ENCODE measurements at regions not wholly inside any gene's neighbourhood (a gene's known extent, or its start where the extent isn't known, plus 50 kb on each side); places are given as distances from the start of the nearest gene placed in this dataset.

DNA sequence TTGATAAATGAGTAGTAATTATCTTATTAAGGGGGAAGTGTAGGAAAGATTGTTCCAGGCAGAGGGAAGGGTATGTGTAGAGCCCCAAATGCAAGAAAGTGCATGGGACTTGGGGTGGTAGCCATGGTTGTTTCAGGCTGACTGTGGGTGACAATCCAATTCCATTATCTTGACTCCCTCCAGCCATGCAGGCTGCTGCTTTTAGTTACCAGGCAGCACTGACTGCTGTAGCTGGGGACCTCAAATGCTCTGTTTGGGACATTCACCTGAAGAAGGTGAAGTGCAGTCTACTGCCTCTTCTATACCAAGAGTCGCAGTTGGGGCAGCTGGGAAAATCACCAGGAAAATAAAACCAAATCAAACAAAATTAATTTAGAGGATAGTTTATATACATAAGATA is 102.4 kb upstream of the NR3C1 start:
- ChIA-PET CTCF (no interaction called here), POLR2A (no interaction called here)
- TF ChIP-seq SP1 (IDR thresholded peaks at IDR 0.05) (no peak), BHLHE40 (IDR thresholded peaks at IDR 0.05; ENCODE audit: borderline replicate concordance) (no peak), NFRKB (IDR thresholded peaks at IDR 0.05) (no peak), HDGF (IDR thresholded peaks at IDR 0.05; ENCODE audit: borderline replicate concordance) (no peak), SUZ12 (IDR thresholded peaks at IDR 0.05) (no peak), ELF4 (IDR thresholded peaks at IDR 0.05) (no peak), CTBP1 (IDR thresholded peaks at IDR 0.05; ENCODE audit: borderline replicate concordance) (no peak), FOXA1 (IDR thresholded peaks at IDR 0.05) (no peak), L3MBTL2 (conservative IDR thresholded peaks at IDR 0.05) (no peak), ARNT (IDR thresholded peaks at IDR 0.05) (no peak), FOXM1 (IDR thresholded peaks at IDR 0.05; ENCODE audit: borderline replicate concordance) (no peak), ZNF384 (IDR thresholded peaks at IDR 0.05) (no peak), TARDBP (IDR thresholded peaks at IDR 0.05) (no peak), LEF1 (IDR thresholded peaks at IDR 0.05; ENCODE audit: borderline replicate concordance) (no peak), FOXK2 (IDR thresholded peaks at IDR 0.05) (no peak)
- TF ChIP-seq, protein P1, sequence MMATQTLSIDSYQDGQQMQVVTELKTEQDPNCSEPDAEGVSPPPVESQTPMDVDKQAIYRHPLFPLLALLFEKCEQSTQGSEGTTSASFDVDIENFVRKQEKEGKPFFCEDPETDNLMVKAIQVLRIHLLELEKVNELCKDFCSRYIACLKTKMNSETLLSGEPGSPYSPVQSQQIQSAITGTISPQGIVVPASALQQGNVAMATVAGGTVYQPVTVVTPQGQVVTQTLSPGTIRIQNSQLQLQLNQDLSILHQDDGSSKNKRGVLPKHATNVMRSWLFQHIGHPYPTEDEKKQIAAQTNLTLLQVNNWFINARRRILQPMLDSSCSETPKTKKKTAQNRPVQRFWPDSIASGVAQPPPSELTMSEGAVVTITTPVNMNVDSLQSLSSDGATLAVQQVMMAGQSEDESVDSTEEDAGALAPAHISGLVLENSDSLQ (IDR thresholded peaks at IDR 0.05) = no peak
- DNase-seq (ENCODE audit: extremely low spot score) = no peak

DNA sequence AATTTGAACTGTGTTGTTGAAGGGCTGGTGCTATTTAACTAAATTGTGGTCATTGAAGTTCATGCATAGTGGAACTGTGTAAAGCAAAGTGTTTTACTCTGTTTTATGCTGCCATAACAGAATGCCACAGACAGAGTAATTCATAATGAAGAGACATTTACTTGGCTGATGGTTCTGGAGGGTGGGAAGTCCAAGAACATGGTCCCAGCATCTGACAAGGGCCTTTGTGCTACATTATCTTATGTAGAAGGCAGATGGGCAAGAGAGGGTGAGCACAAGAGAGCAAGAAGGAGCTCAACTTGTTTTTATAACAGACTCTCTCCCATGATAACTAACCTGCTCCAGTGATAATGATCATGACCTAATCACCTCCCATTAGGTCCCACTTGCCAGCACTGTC is 101.9 kb upstream of the NR3C1 start:
- ChIA-PET CTCF (no interaction called here), POLR2A (no interaction called here)
- TF ChIP-seq, protein P1 (IDR thresholded peaks at IDR 0.05) = no peak
- TF ChIP-seq ARNT (IDR thresholded peaks at IDR 0.05) (no peak), SUZ12 (IDR thresholded peaks at IDR 0.05) (no peak), HDGF (IDR thresholded peaks at IDR 0.05; ENCODE audit: borderline replicate concordance) (no peak)
- no peak for DNase-seq (ENCODE audit: extremely low spot score)

DNA sequence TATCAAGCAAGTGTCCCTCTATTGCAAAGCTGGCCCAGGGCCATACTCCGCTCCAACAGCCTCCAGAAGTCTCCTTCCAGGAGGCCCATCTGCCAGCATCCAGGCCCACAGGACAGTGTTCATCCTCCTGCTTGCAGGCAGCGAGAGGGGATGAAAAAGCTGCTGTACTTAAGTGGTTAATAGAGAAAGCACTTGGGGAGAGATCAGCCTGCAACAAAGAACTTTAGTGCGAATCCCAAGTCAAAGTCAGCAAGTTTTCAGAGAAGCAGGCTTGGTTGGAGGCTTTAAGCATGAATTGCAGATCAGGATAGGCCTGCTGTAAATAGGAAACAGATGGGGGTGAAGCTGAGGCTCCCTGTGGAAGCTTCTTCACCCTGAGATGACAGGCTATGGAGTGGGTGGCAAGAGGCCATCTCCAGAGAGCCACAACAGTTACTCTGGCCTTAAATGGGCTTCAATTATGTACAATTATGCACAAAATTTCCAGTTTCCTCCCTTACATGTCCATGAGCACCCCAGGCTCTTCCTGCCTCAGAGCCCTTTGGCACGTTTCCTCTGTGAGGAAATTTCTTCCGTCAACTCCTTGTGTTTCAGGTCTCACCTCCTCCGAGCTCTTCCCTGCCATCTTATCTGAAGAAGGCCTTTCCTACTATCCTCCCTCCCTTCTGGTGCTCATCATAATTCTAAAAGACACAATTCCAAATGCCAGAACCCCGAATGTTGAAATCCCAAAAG is 98.0 kb upstream of the NR3C1 start:
- CTCF ChIA-PET = interaction anchor here (0.7 kb wide), 1 partner anchor 8 kb away, joined by 3 read pairs; no protein-coding TSS in a partner anchor
- DNase-seq (ENCODE audit: extremely low spot score) = no peak
- TF ChIP-seq CTBP1 (IDR thresholded peaks at IDR 0.05; ENCODE audit: borderline replicate concordance) (no peak), HDGF (IDR thresholded peaks at IDR 0.05; ENCODE audit: borderline replicate concordance) (no peak), FOXK2 (IDR thresholded peaks at IDR 0.05) (no peak), FOXM1 (IDR thresholded peaks at IDR 0.05; ENCODE audit: borderline replicate concordance) (no peak), SUZ12 (IDR thresholded peaks at IDR 0.05) (no peak), NFRKB (IDR thresholded peaks at IDR 0.05) (no peak), L3MBTL2 (conservative IDR thresholded peaks at IDR 0.05) (no peak), BHLHE40 (IDR thresholded peaks at IDR 0.05; ENCODE audit: borderline replicate concordance) (no peak), ELF4 (IDR thresholded peaks at IDR 0.05) (no peak)
- TF ChIP-seq, protein P1 (IDR thresholded peaks at IDR 0.05) = no peak
- POLR2A ChIA-PET = no interaction called here

DNA sequence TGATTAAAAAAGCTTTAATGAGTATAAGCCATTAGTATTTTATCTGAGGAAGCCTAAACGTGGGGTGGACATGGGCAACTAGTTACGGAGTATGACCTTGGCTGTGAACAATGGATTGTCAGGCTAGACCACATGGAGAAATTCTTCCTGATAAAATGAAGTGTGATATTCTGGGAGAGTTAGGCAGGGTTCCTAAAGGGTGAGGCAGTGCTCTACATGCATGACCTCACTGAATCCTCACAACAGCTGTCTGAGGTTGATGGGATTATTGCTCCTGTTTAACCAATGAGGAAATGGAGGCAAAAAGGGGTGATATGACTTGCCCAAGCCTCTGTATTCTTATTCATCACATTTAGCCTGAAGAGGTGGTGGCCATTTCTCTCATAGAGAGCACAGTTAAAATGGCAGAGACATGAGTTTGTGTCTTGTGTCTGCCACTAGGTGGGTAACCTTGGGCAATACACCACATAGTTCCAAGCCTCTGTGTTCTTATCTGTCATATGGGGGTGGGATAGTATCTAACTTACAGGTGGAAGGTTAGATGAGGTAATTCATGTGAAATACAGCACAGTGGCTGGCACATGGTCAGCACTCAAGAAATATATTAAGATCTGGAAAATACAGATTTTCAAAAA is 96.1 kb upstream of the NR3C1 start:
- no peak for DNase-seq (ENCODE audit: extremely low spot score)
- TF ChIP-seq HDGF (IDR thresholded peaks at IDR 0.05; ENCODE audit: borderline replicate concordance) = no peak
- TF ChIP-seq TARDBP (IDR thresholded peaks at IDR 0.05) = no peak
- no peak for TF ChIP-seq BHLHE40 (IDR thresholded peaks at IDR 0.05; ENCODE audit: borderline replicate concordance)
- TF ChIP-seq L3MBTL2 (conservative IDR thresholded peaks at IDR 0.05) = no peak
- no peak for TF ChIP-seq SP1 (IDR thresholded peaks at IDR 0.05)
- TF ChIP-seq, protein P1 (IDR thresholded peaks at IDR 0.05) = no peak
- no peak for TF ChIP-seq FOXK2 (IDR thresholded peaks at IDR 0.05)
- no peak for TF ChIP-seq FOXA1 (IDR thresholded peaks at IDR 0.05)
- no peak for TF ChIP-seq ELF4 (IDR thresholded peaks at IDR 0.05)
- no peak for TF ChIP-seq ARNT (IDR thresholded peaks at IDR 0.05)
- no peak for TF ChIP-seq LEF1 (IDR thresholded peaks at IDR 0.05; ENCODE audit: borderline replicate concordance)
- TF ChIP-seq CTBP1 (IDR thresholded peaks at IDR 0.05; ENCODE audit: borderline replicate concordance) = no peak
- TF ChIP-seq SUZ12 (IDR thresholded peaks at IDR 0.05) = no peak
- no peak for TF ChIP-seq NFRKB (IDR thresholded peaks at IDR 0.05)
- TF ChIP-seq FOXM1 (IDR thresholded peaks at IDR 0.05; ENCODE audit: borderline replicate concordance) = no peak
- TF ChIP-seq ZNF384 (IDR thresholded peaks at IDR 0.05) = no peak
- POLR2A ChIA-PET = no interaction called here

DNA sequence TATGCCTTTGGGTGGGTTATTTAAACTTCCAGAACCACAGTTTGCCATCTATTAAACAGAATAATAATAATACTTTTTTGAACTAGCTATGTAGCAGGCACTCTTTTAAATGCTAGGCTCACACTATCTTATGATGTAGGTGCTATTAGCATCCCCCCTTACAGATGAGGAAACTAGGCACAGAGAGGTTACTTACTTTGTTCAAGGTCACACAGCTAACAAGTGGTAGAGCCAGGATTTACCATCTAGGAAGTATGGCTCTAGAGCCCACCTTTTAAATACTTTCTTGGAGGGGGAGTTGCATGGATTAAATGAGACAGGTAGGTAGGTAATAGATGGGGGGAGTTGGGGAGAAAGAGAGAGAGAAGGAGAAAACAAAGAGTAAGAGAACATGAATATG is 95.3 kb upstream of the NR3C1 start:
- CTCF ChIA-PET = no interaction called here
- no peak for DNase-seq (ENCODE audit: extremely low spot score)
- POLR2A ChIA-PET = no interaction called here
- no peak for TF ChIP-seq LEF1 (IDR thresholded peaks at IDR 0.05; ENCODE audit: borderline replicate concordance)
- no peak for TF ChIP-seq HDGF (IDR thresholded peaks at IDR 0.05; ENCODE audit: borderline replicate concordance)
- TF ChIP-seq ELF4 (IDR thresholded peaks at IDR 0.05) = no peak
- no peak for TF ChIP-seq FOXM1 (IDR thresholded peaks at IDR 0.05; ENCODE audit: borderline replicate concordance)
- no peak for TF ChIP-seq FOXK2 (IDR thresholded peaks at IDR 0.05)
- TF ChIP-seq SUZ12 (IDR thresholded peaks at IDR 0.05) = no peak
- TF ChIP-seq SP1 (IDR thresholded peaks at IDR 0.05) = no peak

More for the DNA sequence above, 96.1 kb upstream of the NR3C1 start:
- CTCF ChIA-PET = no interaction called here
